GM19239 (cell line): ENCODE measurements at regions not wholly inside any gene's neighbourhood (a gene's known extent, or its start where the extent isn't known, plus 50 kb on each side); places are given as distances from the start of the nearest gene placed in this dataset.

Experiments used
- DNase-seq: peaks from one replicate; pipeline ENCODE4 v3.0.0; 2011; ENCODE audit warnings: low spot score; ENCODE audit not compliant: insufficient read length
- FAIRE-seq: peaks from 2 replicates; lab custom pipeline; 2011; peaks lifted over from hg19 to GRCh38; lab: Jason Lieb, UNC

DNA sequence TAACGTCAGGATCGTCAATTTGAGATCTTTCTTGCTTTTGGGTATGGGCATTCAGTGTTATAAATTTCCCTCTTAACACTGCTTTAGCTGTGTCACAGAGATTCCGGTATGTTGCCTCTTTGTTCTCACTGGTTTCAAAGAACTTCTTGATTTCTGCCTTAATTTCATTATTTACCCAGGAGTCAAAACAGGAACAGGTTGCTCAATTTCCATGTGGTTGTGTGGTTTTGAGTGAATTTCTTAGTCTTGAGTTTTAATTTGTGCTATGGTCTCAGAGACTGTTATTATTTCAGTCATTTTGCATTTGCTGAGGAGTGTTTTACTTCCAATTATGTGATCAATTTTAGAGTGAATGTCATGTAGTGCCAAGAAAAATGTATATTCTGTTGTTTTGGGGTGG, 153.1 kb downstream of the PCDH17 start:
- no peak for FAIRE-seq

DNA sequence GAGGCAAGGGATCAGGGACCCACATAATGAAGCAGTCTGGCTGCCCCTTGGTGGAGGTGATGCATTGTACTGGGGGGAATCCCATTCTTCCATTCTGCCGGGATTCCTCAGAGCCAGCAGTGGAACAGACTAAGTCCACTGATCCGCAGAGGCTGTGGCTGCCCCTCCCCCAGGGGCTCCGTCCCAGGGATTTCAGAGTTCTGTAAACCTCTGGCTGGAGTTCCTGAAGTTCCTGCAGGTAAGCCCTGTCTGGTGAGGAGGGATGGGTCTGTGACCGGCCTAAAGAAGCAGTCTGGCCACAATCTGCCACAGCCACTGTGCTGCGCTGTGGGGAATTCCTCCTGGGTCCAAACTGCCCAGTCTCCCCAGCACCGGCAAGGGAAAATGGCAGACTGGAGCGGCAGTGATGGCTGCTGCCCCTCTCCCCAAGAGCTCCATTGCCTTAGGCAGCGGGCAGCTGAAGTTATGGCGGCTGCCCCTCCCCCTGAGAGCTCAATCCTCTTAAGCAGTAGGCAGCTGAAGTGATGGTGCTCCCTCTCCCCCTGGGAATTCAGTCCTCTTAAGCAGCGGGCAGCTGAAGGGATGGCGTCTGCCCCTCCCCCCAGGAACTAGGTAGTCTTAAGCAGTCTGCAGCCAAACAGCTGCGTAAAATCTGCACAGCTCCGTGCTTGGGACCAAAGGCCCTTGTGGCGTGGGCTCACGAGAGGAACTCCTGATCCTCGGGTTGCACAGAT, 155.7 kb downstream of the PCDH17 start:
- DNase-seq, result no peak
- FAIRE-seq, result no peak

More for the DNA sequence above, 153.1 kb downstream of the PCDH17 start:
- no peak for DNase-seq

DNA sequence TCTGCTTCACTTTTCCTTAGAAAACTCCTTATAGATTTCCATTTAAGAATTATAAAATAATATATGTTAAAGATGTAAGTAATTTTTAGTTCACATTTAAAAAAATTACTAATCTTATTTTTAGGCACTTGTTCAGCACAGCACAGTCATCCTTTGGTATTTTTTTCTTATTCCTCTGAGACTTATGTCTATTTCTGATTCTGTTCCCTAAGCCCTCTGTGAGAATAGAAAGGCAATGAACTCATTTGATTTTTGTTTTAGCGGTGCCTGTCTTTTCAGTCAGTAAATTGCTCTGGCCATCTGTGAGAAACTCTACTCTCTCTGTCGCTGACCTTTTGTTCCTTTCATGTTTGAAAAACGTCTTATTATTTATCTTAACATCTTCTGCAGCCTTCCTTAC, 168.1 kb downstream of the PCDH17 start:
- FAIRE-seq, result no peak
- no peak for DNase-seq

DNA sequence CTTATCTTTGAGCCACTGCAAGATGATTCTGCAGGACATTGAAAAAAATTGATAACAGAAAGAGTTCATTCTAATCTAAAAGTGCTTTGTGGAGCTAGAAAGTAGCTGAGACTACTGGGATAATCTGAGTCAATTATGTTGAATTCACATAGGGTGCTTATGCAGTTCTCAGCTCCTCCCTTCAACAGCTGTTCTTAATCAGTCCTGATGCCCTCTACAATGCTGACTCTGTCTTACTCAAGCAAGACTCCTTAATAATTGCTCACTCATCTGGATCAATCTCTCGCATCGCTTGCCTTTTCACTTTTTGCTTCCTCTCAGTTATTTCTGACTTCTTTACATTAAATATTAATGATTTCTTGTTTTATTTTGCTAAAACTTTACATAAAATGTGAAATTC, 182.1 kb downstream of the PCDH17 start:
- FAIRE-seq, result no peak

DNA sequence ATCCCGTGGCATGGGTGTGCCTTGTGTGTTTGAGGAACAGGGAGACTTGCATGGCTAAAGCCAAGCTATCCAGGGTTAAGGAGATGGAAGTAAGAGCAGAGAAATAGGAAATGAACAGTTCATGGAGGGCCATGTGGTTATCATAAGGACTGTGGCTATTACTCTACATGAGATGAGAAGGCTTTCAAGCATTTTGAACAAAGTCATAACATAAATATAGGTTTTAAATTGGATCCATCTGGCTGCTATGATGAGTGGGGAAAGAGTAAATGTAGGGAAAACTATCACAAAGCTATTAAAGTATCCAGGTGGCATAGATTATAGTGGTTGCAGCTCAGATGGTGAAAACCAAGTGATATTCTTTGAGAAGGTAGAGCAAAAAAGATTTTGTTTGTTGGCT, 184.1 kb downstream of the PCDH17 start:
- FAIRE-seq (no peak), DNase-seq (no peak)

More for the DNA sequence above, 182.1 kb downstream of the PCDH17 start:
- DNase-seq, result no peak

DNA sequence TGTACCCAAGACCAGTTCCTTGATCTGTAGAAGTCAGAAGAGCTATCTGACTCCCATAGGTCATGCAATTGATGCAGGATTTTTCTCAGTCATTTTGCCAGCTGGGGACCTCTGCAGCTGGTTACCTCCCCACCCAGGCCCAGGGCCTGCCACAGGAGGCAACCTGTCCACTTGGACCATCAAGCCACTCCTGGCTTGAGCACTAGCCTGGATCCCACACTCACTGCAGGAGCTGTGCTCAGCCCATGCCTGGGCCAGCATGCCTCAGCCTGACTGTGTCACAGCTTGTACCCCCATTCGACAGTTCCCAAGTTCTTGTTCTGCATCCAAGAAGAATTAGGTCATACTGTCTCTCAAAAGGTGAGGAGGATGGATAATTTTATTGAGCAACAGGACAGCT, 189.4 kb downstream of the PCDH17 start:
- no peak for DNase-seq
- no peak for FAIRE-seq

DNA sequence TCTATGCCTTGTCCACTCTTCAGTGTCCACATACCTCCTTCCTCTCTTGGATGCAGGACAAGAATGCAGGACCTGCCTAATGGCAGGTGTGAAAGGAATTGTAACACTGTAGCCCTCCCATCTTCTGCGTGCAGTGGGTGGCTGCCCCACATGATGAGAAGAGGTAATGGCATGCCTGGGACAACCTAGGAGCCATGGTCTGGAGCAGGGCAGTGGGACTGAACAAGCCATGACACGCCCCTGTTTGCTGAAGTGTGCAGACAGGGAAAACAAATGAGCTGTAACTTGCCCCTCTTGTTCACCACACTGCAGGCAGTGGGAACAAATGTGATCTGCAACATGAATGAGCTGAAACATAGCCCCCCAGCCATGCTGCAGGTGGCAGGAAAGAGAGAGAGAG, 192.2 kb downstream of the PCDH17 start:
- DNase-seq (no peak), FAIRE-seq (no peak)

DNA sequence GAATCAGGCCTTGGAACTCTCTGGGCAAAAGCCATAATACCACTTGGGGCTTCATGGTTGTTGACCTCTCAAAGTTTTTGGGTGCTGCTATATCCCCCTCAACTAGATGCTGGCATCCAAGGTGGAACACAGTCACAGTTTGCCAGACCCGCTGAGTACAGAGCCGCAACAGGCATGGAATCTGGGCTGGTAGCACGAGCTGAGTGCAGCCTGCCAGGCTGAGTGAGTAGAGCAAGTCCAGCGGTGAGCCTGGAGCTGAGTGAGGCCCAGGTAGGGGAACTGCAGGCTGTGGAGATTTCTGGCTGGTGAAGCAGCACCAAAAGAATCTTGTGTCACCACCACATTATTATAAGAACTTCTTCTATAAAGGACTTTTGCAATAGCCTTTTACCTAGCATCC, 192.6 kb downstream of the PCDH17 start:
- no peak for FAIRE-seq
- no peak for DNase-seq

DNA sequence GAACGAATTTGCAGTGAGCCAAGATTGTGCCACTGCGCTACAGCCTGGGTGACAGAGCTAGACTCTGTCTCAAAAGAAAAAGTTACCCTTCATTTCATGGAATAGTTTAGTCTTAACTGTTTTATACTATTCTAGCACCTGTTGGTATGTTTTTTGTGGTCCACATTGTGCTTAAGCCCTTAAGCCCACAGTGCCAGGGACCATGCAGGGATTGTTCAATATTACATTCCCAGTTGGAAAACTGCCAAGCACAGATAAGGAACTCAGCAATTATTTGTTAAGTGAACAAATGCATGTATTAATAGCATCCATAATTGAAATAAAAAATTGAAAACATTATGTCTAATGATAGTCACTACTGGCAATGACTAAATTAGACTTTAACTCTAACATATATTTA, 193.5 kb downstream of the PCDH17 start:
- FAIRE-seq (no peak), DNase-seq (no peak)

DNA sequence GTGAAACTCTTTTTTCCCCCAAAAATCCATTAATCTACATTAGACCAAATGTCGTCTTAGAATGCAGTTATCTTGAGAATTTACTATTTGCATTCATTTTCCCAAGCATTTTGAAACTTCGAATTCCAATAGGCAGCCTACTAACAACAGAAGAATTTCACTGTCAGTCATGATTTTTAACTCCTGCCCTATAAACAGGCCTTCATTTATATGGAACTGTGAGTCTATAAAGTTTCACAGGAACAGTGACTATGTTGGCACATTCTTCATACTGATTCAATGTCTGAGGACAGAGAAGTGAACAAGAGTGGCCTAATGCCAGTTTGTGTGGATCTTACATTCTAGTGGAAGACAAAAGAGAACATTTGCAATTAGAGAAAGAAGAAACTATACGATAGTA, 198.0 kb downstream of the PCDH17 start:
- DNase-seq, result no peak
- FAIRE-seq, result no peak

DNA sequence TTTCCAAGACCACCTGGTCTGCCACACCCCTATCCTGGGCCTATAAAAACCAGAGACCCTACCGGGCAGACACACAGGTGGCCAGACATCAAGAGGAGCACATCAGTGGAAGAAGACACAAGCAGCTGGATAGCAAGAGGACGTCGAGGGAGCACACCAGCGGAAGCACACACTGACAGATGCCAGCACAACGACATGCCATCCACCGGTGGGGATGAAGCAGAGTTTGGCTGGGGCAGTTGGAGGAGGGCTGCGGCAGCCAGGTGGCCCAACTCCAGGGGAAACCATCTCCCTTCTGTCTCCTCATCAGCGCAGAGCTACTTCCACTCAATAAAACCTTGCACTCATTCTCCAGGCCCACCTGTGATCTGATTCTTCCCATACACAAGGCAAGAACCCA, 200.6 kb downstream of the PCDH17 start:
- FAIRE-seq (no peak), DNase-seq (no peak)

DNA sequence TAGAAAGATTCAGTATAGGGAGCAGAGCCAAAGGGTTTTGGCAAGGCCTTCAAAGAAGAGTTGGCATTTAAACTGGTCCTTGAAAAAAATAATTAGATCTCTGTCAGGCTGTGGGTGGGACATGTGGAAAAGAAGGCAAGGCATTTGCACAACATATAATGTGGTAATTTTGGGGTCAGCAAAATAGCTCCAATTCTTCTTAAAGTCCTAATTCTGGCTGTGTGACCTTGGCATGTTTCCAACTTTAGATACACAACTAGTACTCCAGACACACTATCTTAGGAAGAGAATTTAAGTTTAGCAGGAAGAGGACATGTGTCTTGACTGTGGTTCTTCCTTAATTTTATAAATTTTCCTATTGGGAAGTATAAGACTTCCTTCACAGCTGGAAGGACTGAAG, 206.3 kb downstream of the PCDH17 start:
- FAIRE-seq (no peak), DNase-seq (no peak)

DNA sequence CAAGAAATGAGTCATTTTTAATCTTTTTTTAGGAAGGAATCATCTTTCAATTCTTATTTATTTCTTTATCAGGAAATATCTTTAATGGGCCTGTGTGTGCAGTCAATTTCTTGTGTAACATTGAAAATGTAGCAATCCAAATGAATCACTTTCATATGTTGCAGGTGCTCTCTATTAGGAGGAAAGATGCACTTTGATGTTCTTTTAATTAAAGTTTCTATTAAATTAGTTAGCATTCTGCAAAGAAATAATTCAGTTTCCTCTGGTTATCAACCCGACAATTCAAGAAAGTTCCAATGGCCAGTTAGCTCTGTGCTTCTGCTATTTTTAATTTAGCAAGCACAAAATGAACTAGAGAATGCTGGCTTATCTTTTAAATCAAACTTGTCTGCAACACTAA, 212.0 kb downstream of the PCDH17 start:
- DNase-seq, result no peak
- FAIRE-seq, result no peak

DNA sequence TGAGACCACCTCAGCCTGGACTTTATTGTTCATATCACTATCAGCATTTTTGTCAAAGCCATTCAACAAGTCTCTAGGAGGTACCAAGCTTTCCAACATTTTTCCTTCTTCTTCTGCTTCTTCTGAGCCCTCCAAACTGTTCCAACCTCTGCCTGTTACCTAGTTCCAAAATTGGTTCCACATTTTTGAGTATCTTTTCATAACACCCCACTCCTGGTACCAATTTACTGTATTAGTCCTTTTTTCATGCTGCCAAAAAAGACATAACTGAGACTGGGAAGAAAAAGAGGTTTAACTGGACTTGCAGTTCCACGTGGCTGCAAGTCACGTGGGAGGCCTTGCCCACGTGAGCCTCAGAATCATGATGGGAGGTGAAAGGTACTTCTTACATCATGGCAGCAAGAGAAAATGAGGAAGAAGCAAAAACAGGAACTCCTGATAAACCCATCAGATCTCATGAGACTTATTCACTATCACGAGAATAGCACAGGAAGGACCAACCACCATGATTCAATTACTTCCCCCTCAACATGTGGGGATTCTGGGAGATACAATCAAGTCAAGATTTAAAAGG, 215.1 kb downstream of the PCDH17 start:
- no peak for FAIRE-seq
- no peak for DNase-seq

DNA sequence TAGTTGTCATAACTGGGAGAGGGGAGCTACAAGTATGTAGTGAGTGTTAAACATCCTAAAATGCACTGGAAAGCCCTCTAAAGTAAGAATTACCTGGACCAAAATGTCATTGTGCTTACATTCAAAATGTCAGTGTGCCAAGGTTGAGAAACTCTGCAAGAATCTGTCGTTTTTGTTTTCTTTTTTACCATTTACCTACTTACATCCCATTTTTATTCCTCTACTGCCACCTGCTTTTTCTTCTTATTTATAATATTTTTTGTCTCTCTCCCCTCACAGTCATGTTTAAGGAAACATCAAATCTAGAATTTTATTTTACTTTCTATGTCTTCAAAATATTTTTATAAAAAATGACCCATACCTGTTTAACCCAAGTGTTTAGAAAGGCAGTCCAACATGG, 226.4 kb downstream of the PCDH17 start:
- DNase-seq (no peak), FAIRE-seq (no peak)

DNA sequence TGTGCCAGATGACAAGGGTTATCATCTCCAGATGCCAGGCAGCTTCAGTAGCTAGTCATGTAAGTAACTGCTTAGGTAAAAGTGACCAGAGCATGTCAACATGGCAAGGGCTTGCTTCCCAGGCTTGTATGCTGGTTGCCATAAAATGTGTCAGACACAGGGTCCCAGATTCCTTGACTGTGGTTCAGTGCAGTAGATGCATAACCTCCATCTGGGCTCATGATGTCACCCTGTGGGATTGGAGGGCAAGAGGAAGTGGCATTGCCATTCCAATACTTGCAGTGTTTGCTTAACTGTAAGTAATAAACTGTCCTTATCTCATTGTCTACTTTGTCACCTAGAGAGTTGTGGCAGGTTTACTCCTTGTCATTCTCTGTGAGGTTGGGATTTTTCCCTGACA, 226.8 kb downstream of the PCDH17 start:
- DNase-seq, result no peak
- FAIRE-seq, result no peak

DNA sequence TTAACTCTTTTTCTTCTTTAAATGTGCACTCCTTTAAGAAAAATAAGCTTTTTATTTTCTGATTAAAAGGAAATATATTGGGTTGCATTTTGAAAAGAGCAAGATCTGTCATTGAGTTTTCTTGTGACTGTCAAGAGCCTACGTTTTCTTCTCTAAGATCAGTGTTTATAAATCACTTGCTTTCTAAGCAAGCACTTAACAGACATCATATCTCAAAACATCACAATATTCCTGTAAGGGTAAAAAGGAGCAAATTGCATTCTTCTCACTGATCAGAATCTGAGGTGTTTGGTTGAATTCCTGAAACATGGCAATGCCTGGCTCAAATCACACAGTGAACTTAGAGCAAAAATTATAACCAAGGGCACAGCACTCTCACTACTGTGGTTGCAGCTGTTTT, 231.3 kb downstream of the PCDH17 start:
- DNase-seq (no peak), FAIRE-seq (no peak)

DNA sequence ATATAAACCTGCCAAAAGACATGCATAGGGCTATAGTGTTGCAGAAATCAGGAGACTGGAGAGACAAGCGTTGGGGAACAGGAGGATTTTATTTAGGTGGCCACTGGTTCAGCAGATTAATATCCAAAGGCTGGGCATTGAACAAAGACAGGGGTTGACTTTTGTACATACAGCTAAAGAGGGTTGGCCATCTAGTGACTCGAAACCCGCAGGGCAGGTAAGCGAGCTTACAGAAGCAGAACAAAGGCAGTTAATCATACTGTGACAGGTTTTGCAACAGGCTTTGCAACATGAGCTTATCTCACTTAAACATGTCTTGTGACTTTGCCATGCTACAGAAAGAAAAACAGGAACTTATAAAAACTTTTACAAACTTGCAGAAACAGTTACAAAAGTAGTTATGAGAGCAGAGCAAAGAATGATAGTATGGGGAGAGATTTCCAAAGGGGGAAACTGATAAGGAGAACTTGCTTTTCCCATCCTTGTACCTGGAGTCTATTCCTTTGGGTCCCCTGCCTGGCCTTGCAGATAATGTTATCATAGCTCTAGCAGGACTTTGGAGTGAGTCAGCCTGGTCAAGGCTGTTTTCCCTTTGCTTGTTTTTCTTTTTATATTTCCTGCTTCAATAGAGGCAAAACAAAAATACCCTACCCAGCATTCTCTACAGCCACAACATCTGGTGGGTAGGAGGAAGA, 234.2 kb downstream of the PCDH17 start:
- DNase-seq (no peak), FAIRE-seq (no peak)

DNA sequence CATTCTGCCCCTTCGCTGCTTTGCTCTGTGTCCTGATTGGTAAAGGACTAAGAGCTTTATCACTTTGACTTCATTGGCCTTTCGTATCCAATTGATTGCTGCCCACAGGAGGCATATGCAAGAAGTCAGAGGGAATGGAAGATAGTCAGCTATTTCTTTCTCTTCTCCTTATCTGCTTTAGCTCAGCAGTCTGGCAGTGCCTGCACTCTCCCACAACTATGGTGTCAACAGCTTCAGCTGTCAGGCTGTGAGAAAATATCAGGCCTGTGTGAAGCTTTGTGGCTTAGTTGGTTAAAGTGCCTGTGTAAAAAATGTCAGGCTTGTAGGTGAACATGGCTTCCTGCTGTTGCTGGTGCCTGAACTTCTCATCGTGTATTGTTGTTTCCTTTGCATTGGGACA, 243.0 kb downstream of the PCDH17 start:
- FAIRE-seq, result no peak

DNA sequence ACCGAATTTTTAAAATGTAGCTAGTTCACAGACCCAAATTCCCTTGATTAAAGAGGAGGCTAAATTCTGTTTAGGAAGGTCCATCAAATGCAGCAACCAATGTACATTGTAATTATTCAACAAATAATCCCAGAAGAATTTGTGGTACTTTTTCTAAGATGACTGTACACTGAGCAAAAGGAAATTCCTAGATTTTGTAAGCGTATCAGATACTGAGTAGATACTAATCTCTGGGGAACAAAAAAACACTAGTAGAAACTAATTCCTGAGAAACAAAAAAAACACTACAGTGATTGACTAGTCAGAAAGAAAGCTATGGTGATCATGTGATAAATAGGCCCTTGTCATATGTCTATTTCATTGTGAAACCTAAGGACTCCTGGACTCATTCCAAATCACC, 246.1 kb downstream of the PCDH17 start:
- DNase-seq (no peak), FAIRE-seq (no peak)

More for the DNA sequence above, 243.0 kb downstream of the PCDH17 start:
- DNase-seq, result no peak

DNA sequence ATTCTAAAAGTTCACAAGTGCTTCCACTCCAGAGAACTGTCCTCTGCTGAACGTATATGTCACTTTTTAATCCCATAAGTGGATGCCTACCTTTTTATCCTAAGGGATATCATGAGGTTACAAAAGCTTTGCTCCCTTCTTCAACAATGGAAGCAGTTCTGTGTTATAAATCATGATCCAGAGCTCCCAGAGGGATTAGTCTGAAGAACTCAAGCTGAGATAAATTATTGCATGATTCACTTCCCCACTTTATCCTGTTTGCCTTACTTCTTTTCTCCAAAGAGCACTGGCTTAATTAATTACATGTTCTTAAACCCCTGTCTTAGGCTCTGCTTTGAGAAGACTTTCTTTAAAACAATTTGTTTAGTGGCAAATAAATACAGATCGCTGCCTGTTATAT, 246.7 kb downstream of the PCDH17 start:
- FAIRE-seq, result no peak
- no peak for DNase-seq

DNA sequence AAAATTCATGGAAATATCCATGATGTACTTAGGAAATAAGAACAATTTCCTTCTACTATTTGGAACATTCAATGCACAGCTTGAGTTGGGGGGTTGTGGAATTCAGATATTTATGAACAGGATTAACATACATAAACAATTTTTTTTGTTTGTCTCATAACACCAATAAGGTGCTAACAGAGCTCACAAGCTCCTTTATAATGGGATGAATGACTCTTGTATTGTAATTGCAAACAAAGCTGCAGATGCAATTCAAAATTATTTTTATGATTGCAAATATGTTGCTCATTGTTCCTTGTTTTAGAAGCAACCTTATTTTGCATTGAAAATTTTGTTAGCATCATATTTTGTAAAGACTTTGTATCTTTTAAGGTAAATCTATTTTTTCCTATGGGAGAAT, 265.7 kb downstream of the PCDH17 start:
- no peak for FAIRE-seq
- DNase-seq, result no peak
